ENCODE measurements at regions not wholly inside any gene's neighbourhood (a gene's known extent, or its start where the extent isn't known, plus 50 kb on each side); places are given as distances from the start of the nearest gene placed in this dataset.

DNA sequence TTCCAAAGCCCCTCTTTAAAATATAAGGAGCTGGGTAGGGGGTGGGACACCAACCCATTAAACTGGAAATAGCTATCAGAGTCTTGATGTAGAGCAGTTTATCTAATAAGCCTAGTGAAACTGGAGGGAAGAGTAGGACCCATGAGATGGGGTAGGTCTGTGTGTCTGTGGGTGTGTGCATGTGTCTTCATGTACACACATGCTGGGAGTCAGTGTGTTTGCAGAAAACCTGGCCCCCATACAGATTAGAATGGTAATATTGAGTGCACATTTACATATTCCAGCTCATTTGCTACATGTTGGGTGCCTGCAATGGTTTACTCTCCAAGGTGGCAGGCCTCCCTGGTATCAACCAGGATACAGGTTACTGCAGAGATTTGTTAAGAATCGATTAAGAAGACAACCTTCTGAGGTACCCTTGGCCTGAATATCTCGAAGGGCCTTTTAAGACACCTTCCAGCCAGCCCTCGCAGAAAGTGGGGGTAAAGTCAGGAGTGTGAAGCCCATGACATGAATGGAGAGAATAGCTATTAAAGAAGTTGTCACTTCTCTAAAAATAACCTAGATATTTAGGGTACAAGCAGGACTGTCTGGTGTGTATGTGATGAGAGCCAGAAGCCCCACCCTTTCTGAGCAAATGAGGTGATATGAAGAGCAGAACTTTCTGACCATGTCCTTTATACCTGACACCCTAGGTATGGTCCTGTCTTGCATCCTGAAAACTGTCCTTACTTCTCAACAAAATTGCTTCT, 75.7 kb upstream of the TEX13D start:
- no peaks in the 10 kb centered on the region for H3K27me3 ChIP-seq
- H3K36me3 ChIP-seq: no peaks in the 10 kb centered on the region
- ATAC-seq: no peak
- H3K27ac ChIP-seq: no peak overlapping the region
- no peak overlapping the region for H3K4me3 ChIP-seq
- DNase-seq: no peak
- intact Hi-C loops (cut with DNase I): no loop called here
- TF ChIP-seq CTCF (IDR thresholded peaks at IDR 0.05) (no peak), POLR2A (IDR thresholded peaks at IDR 0.05) (no peak)
- no peaks in the 10 kb centered on the region for H3K4me1 ChIP-seq
- H3K9me3 ChIP-seq: no peaks in the 10 kb centered on the region
- 58% methylated on average over 3 of the region's 3 CpGs for WGBS (ENCODE audit: insufficient coverage, low coverage, low lambda C conversion rate, missing lambda C conversion rate)

DNA sequence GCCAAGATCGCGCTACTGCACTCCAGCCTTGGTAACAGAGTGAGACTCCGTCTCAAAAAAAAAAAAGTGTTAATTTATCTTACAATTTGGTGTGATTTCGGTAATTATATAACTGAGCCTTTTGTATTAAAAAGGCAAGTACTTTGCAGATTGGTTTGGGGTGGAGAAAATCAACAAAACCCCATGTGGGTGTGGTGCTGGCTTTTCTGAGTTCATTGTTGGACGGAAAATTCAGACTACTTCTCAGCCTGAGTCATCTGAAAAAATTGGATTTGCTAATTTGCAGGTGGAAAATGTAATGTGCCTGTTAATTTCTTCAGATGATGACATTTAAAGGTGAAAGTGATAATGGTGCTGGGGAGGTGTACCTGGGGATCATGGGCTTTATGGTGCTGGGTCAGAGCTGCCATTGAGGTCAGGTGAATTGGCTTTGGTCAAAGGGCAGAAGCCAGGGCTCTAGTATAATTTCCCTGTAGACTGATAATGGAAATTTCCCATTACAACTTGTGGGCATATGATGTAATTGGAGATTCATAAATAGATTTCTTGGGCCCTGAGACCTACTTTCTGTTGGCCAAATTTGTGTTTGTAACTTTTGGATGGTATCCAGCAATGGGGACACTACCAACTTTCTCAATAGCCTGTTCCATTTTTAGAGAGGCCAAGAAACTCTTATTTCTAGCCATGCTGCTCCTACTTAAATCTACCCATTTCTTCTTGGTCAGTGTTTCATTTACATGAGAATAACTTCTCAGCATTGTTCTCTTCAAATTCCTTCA, 74.3 kb upstream of the TEX13D start:
- no peaks in the 10 kb centered on the region for H3K27me3 ChIP-seq
- WGBS (ENCODE audit: insufficient coverage, low coverage, low lambda C conversion rate, missing lambda C conversion rate): 49% methylated on average over 2 of the region's 5 CpGs
- H3K9me3 ChIP-seq: no peaks in the 10 kb centered on the region
- H3K4me3 ChIP-seq: no peak overlapping the region
- no peaks in the 10 kb centered on the region for H3K36me3 ChIP-seq
- DNase-seq (no peak), ATAC-seq (no peak)
- no peak overlapping the region for H3K27ac ChIP-seq
- H3K4me1 ChIP-seq: no peaks in the 10 kb centered on the region
- TF ChIP-seq POLR2A (IDR thresholded peaks at IDR 0.05): no peak
- no peak for TF ChIP-seq CTCF (IDR thresholded peaks at IDR 0.05)
- intact Hi-C loops (cut with DNase I): no loop called here

- DNase-seq (no peak), ATAC-seq (no peak)
- TF ChIP-seq POLR2A (IDR thresholded peaks at IDR 0.05) (no peak), CTCF (IDR thresholded peaks at IDR 0.05) (no peak)
- Histone ChIP-seq H3K4me1 (no peaks in the 10 kb centered on the region), H3K4me3 (no peak overlapping the region), H3K36me3 (no peaks in the 10 kb centered on the region), H3K9me3 (no peaks in the 10 kb centered on the region), H3K27me3 (no peaks in the 10 kb centered on the region), H3K27ac (no peak overlapping the region)
- intact Hi-C loops (cut with DNase I): no loop called here
- 21% methylated on average over 2 of the region's 2 CpGs for WGBS (ENCODE audit: insufficient coverage, low coverage, low lambda C conversion rate, missing lambda C conversion rate)
Measured at GRCh38 chrX:124260845-124261244, 71.6 kb upstream of the TEX13D start.

- TF ChIP-seq POLR2A (IDR thresholded peaks at IDR 0.05) (no peak), CTCF (IDR thresholded peaks at IDR 0.05) (no peak)
- intact Hi-C loops (cut with DNase I): no loop called here
- Histone ChIP-seq H3K27ac (no peak overlapping the region), H3K9me3 (no peaks in the 10 kb centered on the region), H3K4me1 (no peaks in the 10 kb centered on the region), H3K4me3 (no peak overlapping the region), H3K27me3 (no peaks in the 10 kb centered on the region), H3K36me3 (no peaks in the 10 kb centered on the region)
- no peak for ATAC-seq
- 47% methylated on average over 4 of the region's 4 CpGs for WGBS (ENCODE audit: insufficient coverage, low coverage, low lambda C conversion rate, missing lambda C conversion rate)
- DNase-seq: no peak
Measured at GRCh38 chrX:124263743-124264142, 68.7 kb upstream of the TEX13D start.

Data from right lobe of liver (tissue), 6 donors.